ENCODE measurements at regions not wholly inside any gene's neighbourhood (a gene's known extent, or its start where the extent isn't known, plus 50 kb on each side); places are given as distances from the start of the nearest gene placed in this dataset.

DNA sequence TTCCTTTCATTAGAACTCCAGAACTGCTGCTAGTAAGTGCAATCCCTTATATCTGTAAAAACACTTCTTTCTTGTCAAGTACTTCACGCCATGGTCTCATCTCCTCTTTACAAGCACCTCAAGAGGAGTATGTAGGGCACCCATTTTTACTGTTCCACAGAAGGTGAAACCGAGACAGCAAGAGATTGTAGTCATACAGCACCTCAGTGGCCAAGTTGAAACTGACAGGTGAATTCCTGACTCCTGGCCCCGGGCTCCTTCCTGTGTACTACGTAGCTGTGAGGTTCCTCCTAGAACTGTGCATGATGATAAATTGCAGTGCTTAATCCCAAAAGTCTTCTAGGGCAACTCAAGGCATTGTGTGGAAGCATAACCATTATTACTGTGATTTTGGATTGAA is 131.5 kb upstream of the MEIS1 start:
- TF ChIP-seq, protein P1, sequence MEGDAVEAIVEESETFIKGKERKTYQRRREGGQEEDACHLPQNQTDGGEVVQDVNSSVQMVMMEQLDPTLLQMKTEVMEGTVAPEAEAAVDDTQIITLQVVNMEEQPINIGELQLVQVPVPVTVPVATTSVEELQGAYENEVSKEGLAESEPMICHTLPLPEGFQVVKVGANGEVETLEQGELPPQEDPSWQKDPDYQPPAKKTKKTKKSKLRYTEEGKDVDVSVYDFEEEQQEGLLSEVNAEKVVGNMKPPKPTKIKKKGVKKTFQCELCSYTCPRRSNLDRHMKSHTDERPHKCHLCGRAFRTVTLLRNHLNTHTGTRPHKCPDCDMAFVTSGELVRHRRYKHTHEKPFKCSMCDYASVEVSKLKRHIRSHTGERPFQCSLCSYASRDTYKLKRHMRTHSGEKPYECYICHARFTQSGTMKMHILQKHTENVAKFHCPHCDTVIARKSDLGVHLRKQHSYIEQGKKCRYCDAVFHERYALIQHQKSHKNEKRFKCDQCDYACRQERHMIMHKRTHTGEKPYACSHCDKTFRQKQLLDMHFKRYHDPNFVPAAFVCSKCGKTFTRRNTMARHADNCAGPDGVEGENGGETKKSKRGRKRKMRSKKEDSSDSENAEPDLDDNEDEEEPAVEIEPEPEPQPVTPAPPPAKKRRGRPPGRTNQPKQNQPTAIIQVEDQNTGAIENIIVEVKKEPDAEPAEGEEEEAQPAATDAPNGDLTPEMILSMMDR (IDR thresholded peaks at IDR 0.05), result no peak
- no peak for TF ChIP-seq POLR2A (IDR thresholded peaks at IDR 0.05)
